ENCODE measurements at regions not wholly inside any gene's neighbourhood (a gene's known extent, or its start where the extent isn't known, plus 50 kb on each side); places are given as distances from the start of the nearest gene placed in this dataset.

GRCh38 chr14:51395361-51395849, 155.4 kb downstream of the TMX1 start:
- Histone ChIP-seq H3F3A (replicated peaks; ENCODE audit: insufficient read depth) (peaks cover 56% of the 10 kb centered on the region), H3K9me2 (no peaks in the 10 kb centered on the region), H3K4me3 (ENCODE audit: low read depth in 2 of 2, low read length in 1 of 2) (no peak overlapping the region), H3K27me3 (ENCODE audit: insufficient read depth) (no peaks in the 10 kb centered on the region), H3K9me3 (no peaks in the 10 kb centered on the region), H3K36me3 (replicated peaks in 1 of 2; ENCODE audit: control insufficient read depth in 1 of 2, insufficient read depth in 2 of 2, low read length in 1 of 2) (no peaks in the 10 kb centered on the region), H3K27ac (ENCODE audit: low read depth in 2 of 2, low read length in 1 of 2) (peak overlapping the region; percentile 99), H3K79me2 (ENCODE audit: insufficient read depth) (no peaks in the 10 kb centered on the region; the same call in 1 of the 2 replicates), H3K4me2 (peak overlapping the region; percentile 63), H3K4me1 (ENCODE audit: control insufficient read depth in 1 of 2, insufficient read depth in 2 of 2, low read depth in 1 of 2, low read length in 1 of 2) (peaks cover 37 to 42% of the 10 kb centered on the region in 2 experiments), H4K20me1 (ENCODE audit: insufficient read depth) (no peaks in the 10 kb centered on the region), H2AFZ (ENCODE audit: low read depth) (no peak overlapping the region), H3K9ac (peak overlapping the region; percentile 85)
- ChIA-PET POLR2A (interaction anchor here (1.8 kb wide), 1 partner anchor 258 kb away, joined by 4 read pairs; no protein-coding TSS in a partner anchor), CTCF (interaction anchor here (0.7 to 3.0 kb wide), 8 partner anchors 13 to 384 kb away, joined by 3 to 9 read pairs (median 6); partner anchors contain the start of gene FRMD6)
- peak; percentile 72 for DNase-seq
- 1% methylated on average over 7 of the region's 9 CpGs for WGBS (ENCODE audit: low lambda C conversion rate)
- TF ChIP-seq IRF3 (IDR thresholded peaks at IDR 0.05; ENCODE audit: low read depth, low read length) (no peak), NRF1 (IDR thresholded peaks at IDR 0.05; ENCODE audit: low read depth, low read length) (no peak), MXI1 (IDR thresholded peaks at IDR 0.05; ENCODE audit: low read depth, low read length) (peak; percentile 79), RXRA (IDR thresholded peaks at IDR 0.05; ENCODE audit: borderline replicate concordance, low read depth) (peak; percentile 97), GATA2 (CRISPR knock-in tag; IDR thresholded peaks at IDR 0.05) (peak; percentile 77), TAF1 (IDR thresholded peaks at IDR 0.05; ENCODE audit: borderline replicate concordance, low read depth, low read length) (peak; percentile 34; the same call in 1 of the 2 replicates), JUND (IDR thresholded peaks at IDR 0.05) (peak; percentile 64; the same call in 1 of the 2 replicates), RFX5 (IDR thresholded peaks at IDR 0.05; ENCODE audit: low read length) (no peak), USF1 (IDR thresholded peaks at IDR 0.05; ENCODE audit: borderline replicate concordance, low read depth) (no peak), YY1 (IDR thresholded peaks at IDR 0.05; ENCODE audit: low read depth) (0 out of 2 replicates have a peak, but pooled peaks have one; percentile 13), MEF2A (IDR thresholded peaks at IDR 0.05; ENCODE audit: borderline replicate concordance, low read depth) (peak; percentile 34; the same call in 1 of the 2 replicates), RAD21 (IDR thresholded peaks at IDR 0.05; ENCODE audit: low read length) (peak; percentile 60), EZH2phosphoT487 (IDR thresholded peaks at IDR 0.05; ENCODE audit: borderline replicate concordance, low read depth) (no peak), TCF12 (IDR thresholded peaks at IDR 0.05) (peak; percentile 96), GABPA (IDR thresholded peaks at IDR 0.05; ENCODE audit: low read depth) (no peak), TEAD4 (IDR thresholded peaks at IDR 0.05; ENCODE audit: borderline replicate concordance, insufficient read depth) (peak; percentile 88; the same call in 1 of the 2 replicates), POLR2AphosphoS5 (IDR thresholded peaks at IDR 0.05; ENCODE audit: low read depth, low read length) (peak; percentile 82), NFIC (IDR thresholded peaks at IDR 0.05; ENCODE audit: borderline replicate concordance) (peak; percentile 96), RCOR1 (IDR thresholded peaks at IDR 0.05; ENCODE audit: low read length) (peak; percentile 93), FOXJ3 (CRISPR knock-in tag; IDR thresholded peaks at IDR 0.05) (peak; percentile 84; the same call in 1 of the 2 replicates), ELF1 (IDR thresholded peaks at IDR 0.05) (no peak), CHD2 (IDR thresholded peaks at IDR 0.05; ENCODE audit: low read length, partially characterized antibody) (peak; percentile 73)
- TF ChIP-seq, protein P1, sequence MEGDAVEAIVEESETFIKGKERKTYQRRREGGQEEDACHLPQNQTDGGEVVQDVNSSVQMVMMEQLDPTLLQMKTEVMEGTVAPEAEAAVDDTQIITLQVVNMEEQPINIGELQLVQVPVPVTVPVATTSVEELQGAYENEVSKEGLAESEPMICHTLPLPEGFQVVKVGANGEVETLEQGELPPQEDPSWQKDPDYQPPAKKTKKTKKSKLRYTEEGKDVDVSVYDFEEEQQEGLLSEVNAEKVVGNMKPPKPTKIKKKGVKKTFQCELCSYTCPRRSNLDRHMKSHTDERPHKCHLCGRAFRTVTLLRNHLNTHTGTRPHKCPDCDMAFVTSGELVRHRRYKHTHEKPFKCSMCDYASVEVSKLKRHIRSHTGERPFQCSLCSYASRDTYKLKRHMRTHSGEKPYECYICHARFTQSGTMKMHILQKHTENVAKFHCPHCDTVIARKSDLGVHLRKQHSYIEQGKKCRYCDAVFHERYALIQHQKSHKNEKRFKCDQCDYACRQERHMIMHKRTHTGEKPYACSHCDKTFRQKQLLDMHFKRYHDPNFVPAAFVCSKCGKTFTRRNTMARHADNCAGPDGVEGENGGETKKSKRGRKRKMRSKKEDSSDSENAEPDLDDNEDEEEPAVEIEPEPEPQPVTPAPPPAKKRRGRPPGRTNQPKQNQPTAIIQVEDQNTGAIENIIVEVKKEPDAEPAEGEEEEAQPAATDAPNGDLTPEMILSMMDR (IDR thresholded peaks at IDR 0.05): peak; percentile 37; the same call in 1 of the 2 replicates
- TF ChIP-seq, protein P2, sequence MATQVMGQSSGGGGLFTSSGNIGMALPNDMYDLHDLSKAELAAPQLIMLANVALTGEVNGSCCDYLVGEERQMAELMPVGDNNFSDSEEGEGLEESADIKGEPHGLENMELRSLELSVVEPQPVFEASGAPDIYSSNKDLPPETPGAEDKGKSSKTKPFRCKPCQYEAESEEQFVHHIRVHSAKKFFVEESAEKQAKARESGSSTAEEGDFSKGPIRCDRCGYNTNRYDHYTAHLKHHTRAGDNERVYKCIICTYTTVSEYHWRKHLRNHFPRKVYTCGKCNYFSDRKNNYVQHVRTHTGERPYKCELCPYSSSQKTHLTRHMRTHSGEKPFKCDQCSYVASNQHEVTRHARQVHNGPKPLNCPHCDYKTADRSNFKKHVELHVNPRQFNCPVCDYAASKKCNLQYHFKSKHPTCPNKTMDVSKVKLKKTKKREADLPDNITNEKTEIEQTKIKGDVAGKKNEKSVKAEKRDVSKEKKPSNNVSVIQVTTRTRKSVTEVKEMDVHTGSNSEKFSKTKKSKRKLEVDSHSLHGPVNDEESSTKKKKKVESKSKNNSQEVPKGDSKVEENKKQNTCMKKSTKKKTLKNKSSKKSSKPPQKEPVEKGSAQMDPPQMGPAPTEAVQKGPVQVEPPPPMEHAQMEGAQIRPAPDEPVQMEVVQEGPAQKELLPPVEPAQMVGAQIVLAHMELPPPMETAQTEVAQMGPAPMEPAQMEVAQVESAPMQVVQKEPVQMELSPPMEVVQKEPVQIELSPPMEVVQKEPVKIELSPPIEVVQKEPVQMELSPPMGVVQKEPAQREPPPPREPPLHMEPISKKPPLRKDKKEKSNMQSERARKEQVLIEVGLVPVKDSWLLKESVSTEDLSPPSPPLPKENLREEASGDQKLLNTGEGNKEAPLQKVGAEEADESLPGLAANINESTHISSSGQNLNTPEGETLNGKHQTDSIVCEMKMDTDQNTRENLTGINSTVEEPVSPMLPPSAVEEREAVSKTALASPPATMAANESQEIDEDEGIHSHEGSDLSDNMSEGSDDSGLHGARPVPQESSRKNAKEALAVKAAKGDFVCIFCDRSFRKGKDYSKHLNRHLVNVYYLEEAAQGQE (IDR thresholded peaks at IDR 0.05; ENCODE audit: low read depth, low read length): peak; percentile 74; the same call in 1 of the 2 replicates
- TF ChIP-seq, protein P3, sequence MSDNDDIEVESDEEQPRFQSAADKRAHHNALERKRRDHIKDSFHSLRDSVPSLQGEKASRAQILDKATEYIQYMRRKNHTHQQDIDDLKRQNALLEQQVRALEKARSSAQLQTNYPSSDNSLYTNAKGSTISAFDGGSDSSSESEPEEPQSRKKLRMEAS (IDR thresholded peaks at IDR 0.05; ENCODE audit: low read depth): peak; percentile 94
- TF ChIP-seq, protein P4, sequence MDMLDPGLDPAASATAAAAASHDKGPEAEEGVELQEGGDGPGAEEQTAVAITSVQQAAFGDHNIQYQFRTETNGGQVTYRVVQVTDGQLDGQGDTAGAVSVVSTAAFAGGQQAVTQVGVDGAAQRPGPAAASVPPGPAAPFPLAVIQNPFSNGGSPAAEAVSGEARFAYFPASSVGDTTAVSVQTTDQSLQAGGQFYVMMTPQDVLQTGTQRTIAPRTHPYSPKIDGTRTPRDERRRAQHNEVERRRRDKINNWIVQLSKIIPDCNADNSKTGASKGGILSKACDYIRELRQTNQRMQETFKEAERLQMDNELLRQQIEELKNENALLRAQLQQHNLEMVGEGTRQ (IDR thresholded peaks at IDR 0.05; ENCODE audit: borderline replicate concordance, low read depth, low read length): no peak

Data from SK-N-SH (cell line).